ENCODE measurements at regions not wholly inside any gene's neighbourhood (a gene's known extent, or its start where the extent isn't known, plus 50 kb on each side); places are given as distances from the start of the nearest gene placed in this dataset.

- no peaks in the 10 kb centered on the region for H3K9me1 ChIP-seq (ENCODE audit: control insufficient read depth, extremely low read depth, insufficient read depth, low read length)
- TF ChIP-seq CTCF (optimal IDR thresholded peaks at IDR 0.05 in 1 of 3, IDR thresholded peaks at IDR 0.05 in 1 of 3, conservative IDR thresholded peaks at IDR 0.05 in 1 of 3; ENCODE audit: extremely low read depth in 1 of 3, insufficient read depth in 2 of 3, low read length in 3 of 3), result no peak
- no peak for TF ChIP-seq EZH2 (IDR thresholded peaks at IDR 0.05; ENCODE audit: low read length)
- DNase-seq (ENCODE audit: low read depth, low spot score) (no peak), FAIRE-seq (no peak)
- no peaks in the 10 kb centered on the region for H4K20me1 ChIP-seq (ENCODE audit: control insufficient read depth, extremely low read depth, insufficient read depth, low read length)
- no peaks in the 10 kb centered on the region for H3K27me3 ChIP-seq (ENCODE audit: control insufficient read depth, extremely low read depth, insufficient read depth, low read length)
- H2AFZ ChIP-seq (ENCODE audit: control insufficient read depth, low read length), result no peak overlapping the region
- no peak overlapping the region for H3K27ac ChIP-seq (ENCODE audit: control insufficient read depth, insufficient read depth, low read length)
- H3K79me2 ChIP-seq (ENCODE audit: control insufficient read depth, insufficient read depth, low read length), result no peaks in the 10 kb centered on the region
- no peaks in the 10 kb centered on the region for H3K36me3 ChIP-seq (ENCODE audit: control insufficient read depth in 2 of 2, extremely low read depth in 1 of 2, insufficient read depth in 2 of 2, low read length in 2 of 2)
- no peak overlapping the region for H3K9ac ChIP-seq (ENCODE audit: control insufficient read depth, extremely low read depth, insufficient read depth, low read length)
- no peaks in the 10 kb centered on the region for H3K4me1 ChIP-seq (ENCODE audit: control insufficient read depth, extremely low read depth, insufficient read depth, low read length)
- no peaks in the 10 kb centered on the region for H3K9me3 ChIP-seq (ENCODE audit: control insufficient read depth, low read depth, low read length)
- H3K4me3 ChIP-seq (ENCODE audit: control insufficient read depth in 2 of 3, extremely low read depth in 1 of 3, insufficient read depth in 2 of 3, low read depth in 1 of 3, low read length in 3 of 3), result no peak overlapping the region
- dilution Hi-C loops (cut with MboI; ENCODE audit: extremely low pct_ligation_motif_present, low sequenced_read_pairs), result no loop called here
- no peak overlapping the region for H3K4me2 ChIP-seq (ENCODE audit: control insufficient read depth, extremely low read depth, insufficient read depth, low read depth, low read length)
These were observed 390.9 kb downstream of the TMEM114 start for GRCh38 chr16:8199390-8199789.

GRCh38 chr16:8194794-8195193 is 395.5 kb downstream of the TMEM114 start:
- no peak for DNase-seq (ENCODE audit: low read depth, low spot score)
- H4K20me1 ChIP-seq (ENCODE audit: control insufficient read depth, extremely low read depth, insufficient read depth, low read length), result no peaks in the 10 kb centered on the region
- no peaks in the 10 kb centered on the region for H3K79me2 ChIP-seq (ENCODE audit: control insufficient read depth, insufficient read depth, low read length)
- H3K36me3 ChIP-seq (ENCODE audit: control insufficient read depth in 2 of 2, extremely low read depth in 1 of 2, insufficient read depth in 2 of 2, low read length in 2 of 2), result no peaks in the 10 kb centered on the region
- peaks cover 2% of the 10 kb centered on the region for H3K9me3 ChIP-seq (ENCODE audit: control insufficient read depth, low read depth, low read length)
- no peaks in the 10 kb centered on the region for H3K4me1 ChIP-seq (ENCODE audit: control insufficient read depth, extremely low read depth, insufficient read depth, low read length)
- H2AFZ ChIP-seq (ENCODE audit: control insufficient read depth, low read length), result no peak overlapping the region
- no peaks in the 10 kb centered on the region for H3K9me1 ChIP-seq (ENCODE audit: control insufficient read depth, extremely low read depth, insufficient read depth, low read length)
- dilution Hi-C loops (cut with MboI; ENCODE audit: extremely low pct_ligation_motif_present, low sequenced_read_pairs), result no loop called here
- H3K4me2 ChIP-seq (ENCODE audit: control insufficient read depth, extremely low read depth, insufficient read depth, low read depth, low read length), result no peak overlapping the region
- H3K27ac ChIP-seq (ENCODE audit: control insufficient read depth, insufficient read depth, low read length), result no peak overlapping the region
- no peaks in the 10 kb centered on the region for H3K27me3 ChIP-seq (ENCODE audit: control insufficient read depth, extremely low read depth, insufficient read depth, low read length)
- no peak overlapping the region for H3K4me3 ChIP-seq (ENCODE audit: control insufficient read depth in 2 of 3, extremely low read depth in 1 of 3, insufficient read depth in 2 of 3, low read depth in 1 of 3, low read length in 3 of 3)
- no peak overlapping the region for H3K9ac ChIP-seq (ENCODE audit: control insufficient read depth, extremely low read depth, insufficient read depth, low read length)
- no peak for TF ChIP-seq EZH2 (IDR thresholded peaks at IDR 0.05; ENCODE audit: low read length)
- TF ChIP-seq CTCF (optimal IDR thresholded peaks at IDR 0.05 in 1 of 3, IDR thresholded peaks at IDR 0.05 in 1 of 3, conservative IDR thresholded peaks at IDR 0.05 in 1 of 3; ENCODE audit: extremely low read depth in 1 of 3, insufficient read depth in 2 of 3, low read length in 3 of 3), result peak in 1 of 3 experiments; percentile 23
- no peak for FAIRE-seq
